ENCODE measurements at regions not wholly inside any gene's neighbourhood (a gene's known extent, or its start where the extent isn't known, plus 50 kb on each side); places are given as distances from the start of the nearest gene placed in this dataset.

DNA sequence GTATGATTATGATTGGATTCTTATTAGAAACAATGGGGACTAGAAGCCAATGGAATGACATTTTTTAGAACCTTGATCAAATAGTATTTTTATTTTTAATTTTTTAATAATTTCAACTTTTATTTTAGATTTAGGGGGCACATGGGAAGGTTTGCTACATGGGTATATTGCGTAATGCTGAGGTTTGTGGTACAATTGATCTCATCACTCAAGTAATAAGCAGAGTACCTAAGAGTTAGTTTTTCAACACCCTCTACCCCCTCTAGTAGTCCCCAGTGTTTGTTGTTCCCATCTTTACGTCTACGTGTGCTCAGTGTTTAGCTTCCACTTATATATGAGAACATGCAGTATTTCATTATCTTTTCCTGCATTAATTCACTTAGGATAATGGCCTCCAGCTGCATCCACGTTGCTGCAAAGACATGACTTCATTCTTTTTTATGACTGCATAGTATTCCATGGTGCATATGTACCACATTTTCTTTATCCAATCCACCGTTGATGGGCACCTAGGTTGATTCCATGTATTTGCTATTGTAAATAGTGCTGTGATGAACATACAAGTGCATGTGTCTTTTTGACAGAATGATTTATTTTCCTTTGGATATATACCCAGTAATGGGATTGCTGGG lies 281.1 kb upstream of the MAN1A1 start:
- no peak for DNase-seq

DNA sequence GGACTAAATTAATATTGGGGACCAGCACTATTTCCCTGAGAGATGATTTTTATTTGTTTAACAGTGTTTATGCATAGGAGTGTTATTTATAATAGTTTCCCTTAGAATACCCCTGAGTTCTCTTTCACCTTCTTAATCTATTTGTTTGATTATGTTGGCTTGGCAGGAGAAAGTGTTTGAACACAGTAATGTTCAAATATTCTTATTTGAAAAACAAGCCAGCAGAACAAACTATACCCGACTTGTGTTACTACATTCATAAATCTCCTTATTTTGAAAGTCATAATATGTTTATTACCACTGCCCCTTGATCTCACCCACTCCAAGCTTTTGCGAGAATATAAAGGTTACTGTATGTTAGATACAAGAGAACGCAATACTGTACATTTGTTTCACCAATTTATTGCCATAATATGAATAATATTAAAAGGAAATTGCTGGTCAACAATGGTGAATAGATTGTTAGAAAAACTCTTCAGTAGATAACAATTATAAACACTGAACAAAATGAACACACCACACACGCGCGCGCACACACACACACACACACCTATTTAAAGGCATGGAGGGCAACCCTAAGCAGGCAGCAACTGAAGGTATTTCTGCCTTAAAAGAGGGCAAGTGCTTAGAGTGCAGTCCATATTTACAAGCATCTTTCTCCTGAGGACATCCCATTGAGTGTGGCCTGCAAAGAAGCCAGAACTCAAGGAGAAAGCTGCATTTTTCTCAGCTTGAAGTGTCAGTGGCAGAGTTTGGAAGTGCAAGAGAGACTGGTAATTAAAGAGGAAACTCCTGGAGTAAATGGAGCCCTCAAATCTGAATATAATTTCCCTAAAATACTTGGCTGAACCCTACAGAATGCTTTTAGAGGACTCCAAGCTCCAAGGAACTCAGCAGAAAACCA lies 279.4 kb upstream of the MAN1A1 start:
- no peak for DNase-seq

DNA sequence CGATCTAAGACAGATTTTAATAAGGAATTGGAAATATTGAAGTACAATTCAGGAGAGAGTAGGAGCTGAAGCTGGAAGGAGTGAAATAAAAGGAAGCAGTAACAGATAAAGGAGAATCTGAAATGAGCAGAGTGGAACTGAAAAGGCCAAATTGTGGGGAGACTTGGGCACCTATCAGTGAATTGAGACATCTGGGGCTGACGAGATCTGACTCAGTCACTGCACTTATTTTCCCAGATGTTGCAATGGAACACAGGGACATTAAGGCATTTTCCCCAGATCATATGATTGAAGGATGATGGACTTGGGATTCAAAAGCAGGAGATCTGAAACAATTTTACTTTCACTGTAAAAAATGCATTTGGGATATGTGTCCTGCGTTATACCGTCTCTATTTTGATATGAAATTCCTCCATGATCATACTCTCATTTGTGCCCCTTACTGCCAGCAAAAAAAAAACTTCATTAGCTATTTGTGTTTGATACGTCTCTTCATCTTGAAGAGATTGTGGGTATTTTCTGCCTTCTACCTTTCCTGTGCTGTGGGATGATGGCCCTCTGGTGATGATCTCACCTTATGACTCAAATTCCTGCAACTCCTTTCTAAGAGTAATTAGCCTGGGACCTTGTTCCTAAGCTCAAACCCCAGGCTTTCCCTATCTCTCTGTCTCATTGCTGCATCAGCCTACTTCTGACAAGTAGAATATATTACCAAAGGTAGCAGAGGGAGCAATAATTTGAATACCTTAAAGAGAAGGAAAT lies 278.5 kb upstream of the MAN1A1 start:
- no peak for DNase-seq

DNA sequence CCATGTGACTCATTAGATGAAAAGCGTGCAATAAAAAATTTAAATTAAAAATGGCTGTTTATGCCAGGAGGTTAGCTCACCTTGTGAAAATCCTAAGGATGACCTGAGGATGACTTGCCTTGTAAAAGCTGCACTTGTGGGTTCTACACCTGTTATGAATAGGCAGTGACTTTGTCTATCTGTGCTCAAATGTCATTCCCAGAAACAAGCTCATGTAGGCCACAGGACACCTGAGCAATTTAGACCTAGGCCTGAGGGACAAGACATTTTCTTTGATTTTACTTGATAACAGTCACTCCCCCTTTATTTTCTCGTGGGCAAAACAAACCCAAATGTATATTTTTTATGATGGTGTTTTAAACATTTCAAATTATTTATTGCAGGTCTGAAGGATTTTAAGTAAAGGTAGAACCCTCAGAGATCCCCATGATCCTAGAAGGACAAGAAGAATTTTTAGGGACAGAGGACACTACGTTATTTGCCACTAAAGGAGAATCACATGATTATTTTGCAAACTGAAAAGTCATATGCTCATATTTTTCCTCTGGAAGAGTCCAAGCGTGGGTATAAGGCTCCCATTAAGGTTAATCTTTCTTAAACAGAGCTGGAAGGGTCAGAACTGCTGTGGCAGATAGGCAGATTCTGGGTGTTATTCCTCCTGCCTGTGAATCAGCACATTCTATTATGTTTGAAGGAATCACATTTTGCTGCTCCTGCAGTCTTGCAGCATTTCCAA lies 277.5 kb upstream of the MAN1A1 start:
- no peak for DNase-seq

DNA sequence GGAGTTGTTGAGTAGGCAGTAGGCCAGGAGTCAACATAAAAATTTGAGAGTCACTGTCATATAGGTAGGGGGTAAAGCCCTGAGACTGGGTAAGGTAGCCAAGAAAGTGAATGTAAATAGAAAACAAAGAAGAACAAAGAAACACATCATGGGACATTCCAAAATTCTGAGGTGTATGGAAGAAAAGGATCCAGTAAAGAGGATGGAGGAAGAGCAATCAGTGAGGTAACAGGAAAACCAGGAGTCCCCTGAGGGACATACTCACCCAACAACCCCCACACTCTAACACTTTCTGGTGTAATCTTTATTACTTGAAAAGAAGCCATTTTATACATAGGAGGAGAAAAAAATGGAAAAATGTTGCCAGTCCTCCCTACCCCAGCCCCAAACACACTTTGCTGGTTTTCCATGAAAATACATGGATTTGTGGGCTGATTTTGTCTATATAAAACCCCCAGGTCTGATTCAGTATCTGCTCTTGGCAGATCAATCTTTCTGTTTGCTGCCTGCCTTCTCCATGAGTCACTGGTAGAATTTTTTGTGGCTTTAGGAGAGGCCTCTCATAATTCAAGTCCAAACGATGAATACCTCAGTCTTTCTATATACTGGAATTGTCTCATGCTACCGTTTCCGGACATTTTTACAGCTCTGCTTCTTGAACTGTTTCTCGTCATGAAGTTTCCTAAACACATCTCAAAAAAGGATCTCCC lies 271.4 kb upstream of the MAN1A1 start:
- DNase-seq = no peak

DNA sequence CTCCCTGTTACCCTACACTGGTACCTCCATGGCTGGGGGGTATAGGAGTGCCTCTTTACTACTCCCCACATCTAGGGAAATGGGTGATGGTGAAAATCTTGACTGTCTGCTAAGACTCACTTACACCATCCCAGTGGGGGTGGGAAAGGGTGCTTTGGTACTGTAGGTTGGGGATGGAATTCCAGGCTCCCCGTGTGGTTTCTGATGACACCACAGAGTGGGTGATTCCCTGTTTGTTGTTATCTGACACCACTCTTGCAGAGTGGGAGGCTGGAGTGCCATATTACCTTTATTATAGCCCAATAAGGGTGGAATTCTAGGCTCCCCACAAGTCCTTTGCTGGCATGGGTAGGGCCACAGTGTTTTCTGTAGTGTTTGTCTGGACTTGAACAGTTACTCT lies 264.6 kb upstream of the MAN1A1 start:
- no peak for DNase-seq

DNA sequence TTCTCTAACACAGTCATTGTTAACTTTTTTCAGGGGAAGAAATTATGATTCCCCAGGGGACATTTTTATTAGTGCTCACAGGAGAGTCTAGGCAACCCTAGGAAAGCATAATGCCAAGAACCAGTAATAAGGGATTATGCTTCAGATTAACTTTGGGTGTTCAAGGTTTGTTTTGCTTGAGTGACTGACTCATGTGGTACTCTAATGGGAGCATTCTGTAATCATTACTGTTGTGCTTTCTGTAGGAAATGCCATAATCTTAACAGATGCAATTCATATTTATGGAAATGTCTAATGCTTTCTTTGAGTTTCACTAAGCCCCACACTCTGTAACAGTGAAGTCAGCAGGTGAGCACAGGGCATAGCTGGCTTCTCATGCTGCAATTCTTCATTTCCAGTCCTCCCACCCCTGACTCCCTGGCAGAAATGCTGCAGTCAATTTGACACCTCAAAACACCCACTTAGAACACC lies 263.4 kb upstream of the MAN1A1 start:
- no peak for DNase-seq

DNA sequence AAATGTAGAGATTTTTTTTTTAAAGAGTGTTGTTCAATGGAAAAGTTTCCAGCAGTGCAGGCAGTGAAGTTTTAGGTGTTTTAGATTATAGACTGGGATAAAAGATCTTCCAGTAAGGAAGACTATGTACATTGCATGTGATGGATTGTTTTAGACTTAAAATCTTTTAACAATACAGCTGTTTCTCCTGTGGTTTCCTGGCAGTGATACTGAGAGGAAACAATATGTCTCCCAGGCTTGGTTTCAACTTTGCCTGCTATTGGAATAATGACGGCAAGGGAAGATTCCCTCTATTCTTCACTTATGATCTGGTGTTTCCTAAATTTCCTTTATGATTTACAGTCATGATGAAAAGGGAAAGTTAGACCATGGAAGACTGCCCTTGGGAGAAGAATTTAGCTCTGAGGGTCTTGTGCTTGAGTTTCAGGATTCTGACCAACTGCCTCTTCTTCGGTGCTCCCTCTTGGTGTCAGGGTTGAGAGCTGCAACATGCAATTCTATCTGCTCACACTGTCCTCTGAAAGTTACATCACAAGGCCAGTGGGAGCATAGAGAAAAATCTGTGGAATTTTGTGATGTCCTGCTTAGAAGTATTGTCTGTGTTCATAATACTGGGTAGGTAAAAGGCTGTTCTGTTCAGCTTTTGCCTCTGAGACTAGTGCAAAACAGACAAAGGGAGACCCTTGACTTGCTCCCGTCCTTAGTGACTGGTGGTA lies 262.8 kb upstream of the MAN1A1 start:
- DNase-seq = no peak

DNA sequence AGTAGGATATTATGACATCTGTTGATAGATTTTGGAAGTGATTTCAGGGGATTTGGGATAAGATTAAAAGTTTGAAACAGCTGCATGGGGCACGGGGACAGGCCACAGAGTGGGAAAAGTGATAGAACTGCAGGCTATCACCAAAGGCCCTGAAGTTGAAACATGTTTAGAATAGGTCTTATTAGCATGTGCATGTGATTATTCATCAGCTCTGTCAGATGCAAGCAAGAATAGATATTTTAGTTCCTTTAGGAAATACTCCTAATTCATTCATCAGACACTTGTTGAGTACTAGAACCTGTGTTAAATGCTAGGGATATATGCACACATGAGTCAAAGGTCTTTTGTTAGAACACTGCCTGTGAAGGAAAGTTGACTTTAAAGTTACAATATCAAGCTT lies 261.2 kb upstream of the MAN1A1 start:
- DNase-seq = no peak

DNA sequence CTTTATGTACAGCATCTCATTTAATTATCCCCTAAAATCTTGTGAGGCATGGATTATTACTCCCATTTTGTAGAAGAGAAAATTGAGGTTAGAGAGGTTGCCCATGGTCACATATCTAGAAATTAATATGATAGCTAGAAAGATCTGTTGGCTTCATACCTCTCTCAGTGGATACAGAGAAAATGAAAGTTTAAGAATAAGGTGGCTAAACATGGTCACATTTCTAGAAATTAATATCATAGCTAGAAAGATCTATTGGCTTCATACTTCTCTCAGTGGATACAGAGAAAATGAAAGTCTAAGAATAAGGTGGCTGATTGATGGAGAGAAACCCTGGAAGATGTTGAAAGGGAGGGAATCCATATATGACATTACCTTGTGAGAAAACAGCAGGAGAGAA lies 260.7 kb upstream of the MAN1A1 start:
- no peak for DNase-seq

DNA sequence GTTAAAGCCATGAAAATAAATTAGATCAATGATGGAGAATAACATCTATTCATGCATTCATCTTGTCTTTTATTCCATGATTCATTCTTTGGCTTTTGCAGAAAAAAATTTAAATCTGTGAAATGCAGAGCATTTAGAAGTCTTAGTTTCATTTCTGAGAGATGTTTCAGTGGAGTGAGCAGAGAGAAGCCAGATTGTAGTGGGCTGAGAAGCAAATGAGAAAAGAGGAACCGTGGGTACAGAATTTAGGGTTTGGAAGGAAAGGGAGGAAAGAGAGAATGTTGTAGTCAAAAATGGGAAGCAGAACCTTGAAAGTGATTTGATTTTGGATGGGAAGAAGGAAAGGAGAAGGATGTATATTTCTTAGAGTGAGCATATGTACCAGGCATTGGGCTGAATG lies 260.3 kb upstream of the MAN1A1 start:
- DNase-seq = no peak

DNA sequence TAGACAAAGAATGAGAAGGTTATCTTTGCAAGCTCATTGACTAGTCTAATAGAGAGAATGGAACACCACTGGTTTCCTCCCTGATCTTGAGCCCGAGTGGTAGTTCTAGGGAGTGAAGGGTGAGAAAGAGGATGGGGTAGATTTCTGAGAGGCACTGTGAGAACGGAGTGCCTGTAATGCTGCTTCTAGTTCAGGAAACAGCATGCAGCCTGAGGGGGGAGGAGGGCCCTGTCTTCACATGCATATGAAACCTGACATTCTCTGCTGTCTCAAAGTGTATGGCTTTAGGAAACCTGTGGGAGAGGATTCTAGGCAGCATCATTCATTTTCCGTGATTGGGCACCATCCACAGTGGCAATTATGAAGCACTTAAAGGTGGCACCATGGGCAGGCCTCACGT lies 259.4 kb upstream of the MAN1A1 start:
- DNase-seq = no peak

DNA sequence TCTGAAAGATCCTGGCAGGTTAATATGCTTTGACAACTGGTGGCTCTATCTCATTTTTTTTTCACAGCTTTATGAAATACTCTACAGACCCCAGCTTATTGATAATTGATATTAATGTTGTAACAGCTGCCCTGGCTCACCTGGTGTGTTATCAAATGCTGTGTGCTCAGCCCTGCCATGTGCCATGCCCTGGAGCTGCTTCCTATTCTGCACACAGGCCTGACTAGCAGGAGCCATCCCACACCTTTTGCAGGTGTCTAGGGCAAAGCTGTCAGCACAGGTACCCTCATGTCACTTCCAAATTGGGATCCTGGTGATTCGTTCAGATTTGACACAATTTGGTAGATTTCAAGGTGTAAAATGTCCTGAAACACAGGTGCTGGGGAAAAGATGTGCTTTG lies 254.6 kb upstream of the MAN1A1 start:
- DNase-seq = no peak

DNA sequence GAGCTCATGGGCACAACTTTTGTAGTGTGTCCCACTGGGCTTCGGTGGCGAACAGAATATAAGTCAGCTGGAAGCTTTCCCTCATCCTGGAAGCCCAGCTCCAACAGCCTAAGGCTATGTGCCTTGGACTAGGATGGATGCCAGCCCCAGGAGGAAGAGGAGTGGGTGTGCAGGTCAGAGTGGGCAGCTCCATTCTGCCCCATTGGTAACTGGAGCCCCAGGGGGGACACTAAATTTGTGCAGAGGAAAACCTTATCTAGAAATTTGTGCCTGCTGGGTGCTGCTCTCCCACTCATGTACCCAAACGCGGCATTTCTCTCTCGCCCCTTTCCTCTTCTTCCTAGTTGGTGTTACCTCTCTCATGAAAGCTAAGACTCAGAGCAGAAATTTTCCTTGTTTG lies 253.9 kb upstream of the MAN1A1 start:
- DNase-seq = no peak

DNA sequence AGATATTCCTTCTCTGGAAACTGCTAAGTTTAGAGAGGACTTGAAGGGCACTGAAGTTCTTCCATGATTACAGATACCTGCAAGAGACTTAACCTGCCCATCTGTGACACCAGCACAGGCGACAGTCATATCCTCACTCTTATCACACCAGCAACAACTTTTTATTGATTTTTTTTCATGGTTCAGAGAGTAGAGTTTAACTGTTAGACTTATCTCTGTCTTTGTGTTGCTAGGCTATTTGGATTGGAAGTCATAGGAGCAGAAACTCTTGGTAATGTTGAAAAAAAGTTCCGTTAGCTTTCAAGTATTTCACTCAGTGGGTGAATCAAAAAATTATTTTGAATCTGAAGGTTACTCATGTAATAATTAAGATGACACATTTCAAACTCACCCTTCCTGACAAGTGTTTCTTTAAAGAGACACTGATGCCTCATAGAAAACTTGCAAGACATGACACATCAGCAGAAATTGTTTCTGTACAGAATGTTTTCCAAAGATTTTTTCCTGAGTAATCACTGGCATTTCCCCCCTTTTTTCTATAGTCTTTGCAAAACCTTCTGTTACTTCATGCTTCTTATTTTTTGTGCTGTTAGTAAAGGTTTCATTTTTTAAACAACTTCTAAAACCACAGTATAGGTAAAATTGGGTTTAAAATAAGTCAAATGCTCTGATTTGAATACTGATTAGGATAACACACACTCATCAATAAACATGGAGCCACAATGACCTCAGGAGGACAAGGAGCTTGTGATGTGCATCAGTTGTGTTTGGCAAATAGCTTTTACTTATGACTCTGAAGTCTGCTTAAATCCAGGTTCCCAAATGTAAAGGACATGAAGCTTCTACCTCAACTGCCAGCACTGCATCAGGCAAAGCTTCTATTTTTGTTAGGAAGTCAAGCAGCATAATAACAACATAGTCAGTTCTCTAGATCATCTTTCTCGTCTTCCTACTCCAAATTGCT lies 252.9 kb upstream of the MAN1A1 start:
- no peak for DNase-seq

DNA sequence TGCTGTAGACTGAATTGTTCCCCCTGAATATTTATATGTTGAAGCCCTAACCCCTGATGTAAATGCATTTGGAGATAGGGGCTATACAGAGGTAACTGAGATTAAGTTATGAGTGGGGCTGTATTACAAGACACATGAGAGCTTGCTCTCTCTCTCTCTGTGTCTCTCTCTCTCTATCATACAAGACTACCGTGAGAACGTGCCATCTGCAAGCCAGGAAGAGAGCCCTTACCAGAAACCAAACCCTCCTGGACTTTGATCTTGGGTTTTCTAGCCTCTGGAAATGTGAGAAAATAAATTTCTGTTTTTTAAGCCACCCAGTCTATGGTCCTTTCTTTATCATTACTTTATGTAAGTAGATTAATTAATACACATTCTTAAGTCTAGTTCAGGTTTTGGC lies 249.3 kb upstream of the MAN1A1 start:
- no peak for DNase-seq

DNA sequence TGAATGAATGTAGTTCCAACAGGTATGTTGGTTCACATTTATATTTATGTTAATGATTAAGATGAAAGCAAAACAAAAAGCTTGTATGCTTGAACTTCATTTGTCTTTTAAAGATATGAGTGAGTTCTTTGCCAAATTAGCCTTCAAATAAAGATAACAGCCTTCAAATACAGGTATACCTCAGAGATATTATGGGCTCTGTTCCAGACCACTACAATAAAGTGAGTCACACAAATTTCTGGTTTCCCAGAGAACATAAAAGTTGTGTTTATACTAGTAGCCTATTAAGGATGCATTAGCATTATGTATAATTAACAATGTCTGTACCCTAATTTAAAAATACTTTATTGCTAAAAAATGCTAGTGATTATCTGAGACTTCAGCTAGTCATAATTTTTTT lies 245.3 kb upstream of the MAN1A1 start:
- no peak for DNase-seq

DNA sequence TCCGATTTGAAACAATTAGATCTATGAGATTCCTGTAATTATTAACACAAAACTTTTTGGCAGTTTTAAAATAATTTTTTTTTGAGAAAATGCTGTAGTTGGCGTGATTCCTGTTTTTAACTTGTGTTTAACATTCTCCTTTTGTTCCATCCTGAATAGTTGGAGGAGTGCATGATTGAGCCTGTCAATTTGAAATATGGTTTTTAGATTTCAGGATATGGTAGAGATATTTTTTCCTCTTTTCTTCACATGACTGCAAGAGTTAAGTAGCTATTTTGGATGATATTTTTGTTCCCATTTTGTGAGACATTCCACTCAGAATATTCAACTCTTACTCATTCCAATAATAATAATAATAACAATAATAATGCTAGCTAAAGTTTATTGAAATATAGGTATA lies 241.7 kb upstream of the MAN1A1 start:
- DNase-seq = no peak

DNA sequence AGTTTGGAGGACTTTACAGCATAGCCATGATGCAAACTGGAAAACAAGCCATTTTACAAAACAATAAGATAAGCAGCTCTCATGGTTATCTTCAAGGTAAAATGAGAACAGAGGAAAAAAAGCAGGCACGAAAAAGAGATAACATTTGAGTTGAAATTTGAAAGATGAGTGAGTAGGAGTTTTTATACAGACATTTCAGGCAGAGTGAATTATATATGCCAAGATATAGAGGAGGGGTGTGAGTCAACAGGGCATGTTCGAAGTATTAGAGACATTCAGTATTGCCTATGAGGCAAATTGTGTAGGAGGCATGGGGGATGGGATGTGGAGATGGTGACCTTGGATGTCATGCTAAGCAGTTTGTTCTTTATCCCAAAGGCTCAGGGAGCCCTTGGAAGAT lies 240.5 kb upstream of the MAN1A1 start:
- DNase-seq = no peak

DNA sequence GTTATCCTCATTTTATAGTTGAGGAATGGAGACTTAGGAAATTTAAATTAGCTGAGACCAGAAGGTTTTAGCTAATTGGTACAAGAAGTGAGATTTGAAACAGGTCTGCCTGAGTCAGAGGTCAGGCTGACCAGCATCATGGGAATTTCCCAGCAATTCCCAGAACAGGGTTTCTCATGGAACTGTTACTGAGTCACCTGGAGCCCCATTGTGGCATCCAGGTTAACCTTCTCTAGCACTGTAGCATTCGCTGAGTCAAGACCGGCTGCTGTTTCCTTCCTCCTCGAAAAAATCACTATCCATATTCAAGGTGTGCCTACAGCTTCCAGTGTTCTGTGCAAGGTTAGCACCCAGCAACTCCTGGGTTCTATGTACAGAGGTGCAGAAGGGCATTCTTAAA lies 238.0 kb upstream of the MAN1A1 start:
- DNase-seq = no peak

Measured in hindlimb muscle (tissue), 1 donor.